Right renal pelvis (tissue), 4 donors: ENCODE measurements at regions not wholly inside any gene's neighbourhood (a gene's known extent, or its start where the extent isn't known, plus 50 kb on each side); places are given as distances from the start of the nearest gene placed in this dataset.

Experiments
- DNase-seq, 4 donors: peaks; one replicate each; pipeline ENCODE4 v3.0.0-alpha.2; 2013; ENCODE audit warnings: low read depth in 4 of 4, low spot score in 3 of 4, missing footprints in 1 of 4

- no peak for DNase-seq
Observed at GRCh38 chr1:38308780-38309179, 262.2 kb upstream of the POU3F1 start.

GRCh38 chr1:38305666-38306065, 259.1 kb upstream of the POU3F1 start:
- no peak for DNase-seq

- DNase-seq, result no peak
Observed at GRCh38 chr1:38303843-38304242, 257.2 kb upstream of the POU3F1 start.

- no peak for DNase-seq
Observed at GRCh38 chr1:38301040-38301439, 254.4 kb upstream of the POU3F1 start.

- no peak for DNase-seq
Observed at GRCh38 chr1:38300616-38301015, 254.0 kb upstream of the POU3F1 start.

GRCh38 chr1:38297842-38298241, 251.2 kb upstream of the POU3F1 start:
- no peak for DNase-seq

GRCh38 chr1:38297246-38297645, 250.7 kb upstream of the POU3F1 start:
- no peak for DNase-seq

- no peak for DNase-seq
Observed at GRCh38 chr1:38296047-38296446, 249.5 kb upstream of the POU3F1 start.

- DNase-seq, result no peak
Observed at GRCh38 chr1:38293567-38293966, 247.0 kb upstream of the POU3F1 start.

GRCh38 chr1:38292969-38293368, 246.4 kb upstream of the POU3F1 start:
- DNase-seq, result no peak

- DNase-seq, result no peak
Observed at GRCh38 chr1:38291906-38292521, 245.4 kb upstream of the POU3F1 start.

- no peak for DNase-seq
Observed at GRCh38 chr1:38291336-38291735, 244.7 kb upstream of the POU3F1 start.

- no peak for DNase-seq
Observed at GRCh38 chr1:38289034-38289433, 242.4 kb upstream of the POU3F1 start.

GRCh38 chr1:38287547-38287946, 241.0 kb upstream of the POU3F1 start:
- no peak for DNase-seq

- no peak for DNase-seq
Observed at GRCh38 chr1:38287036-38287435, 240.4 kb upstream of the POU3F1 start.

GRCh38 chr1:38285807-38286530, 239.4 kb upstream of the POU3F1 start:
- no peak for DNase-seq

- no peak for DNase-seq
Observed at GRCh38 chr1:38284953-38285352, 238.4 kb upstream of the POU3F1 start.

GRCh38 chr1:38283696-38284470, 237.3 kb upstream of the POU3F1 start:
- DNase-seq, result no peak

- no peak for DNase-seq
Observed at GRCh38 chr1:38279148-38279547, 232.6 kb upstream of the POU3F1 start.

GRCh38 chr1:38277646-38278045, 231.1 kb upstream of the POU3F1 start:
- no peak for DNase-seq

GRCh38 chr1:38275960-38276359, 229.4 kb upstream of the POU3F1 start:
- no peak for DNase-seq

GRCh38 chr1:38274974-38275373, 228.4 kb upstream of the POU3F1 start:
- DNase-seq, result peak in 2 of 4 donors; percentile 28 to 35
